SU-DHL-6 (cell line): ENCODE measurements at regions not wholly inside any gene's neighbourhood (a gene's known extent, or its start where the extent isn't known, plus 50 kb on each side); places are given as distances from the start of the nearest gene placed in this dataset.

Experiments
- CTCF ChIP-seq: fragments of 200-600 bp; sonication (generic); IDR thresholded peaks from one replicate; pipeline ENCODE4 v1.5.1; 2017; ENCODE audit warnings: antibody characterized with exemption, mild to moderate bottlenecking, low read length, moderate library complexity; ENCODE audit not compliant: insufficient read depth, poor library complexity, severe bottlenecking
- EZH2phosphoT487 ChIP-seq: fragments of 200-600 bp; sonication (generic), shearing (Covaris generic); conservative IDR thresholded peaks from 2 replicates; pipeline ENCODE4 v1.6.1; 2018; ENCODE audit warnings: mild to moderate bottlenecking, antibody characterized with exemption, low read length, moderate library complexity, mixed read lengths

GRCh38 chr1:29506678-29507225 lies 270.4 kb downstream of the PTPRU start:
- no peak for TF ChIP-seq CTCF
- no peak for TF ChIP-seq EZH2phosphoT487
